HG03565 (cell line): ENCODE measurements at regions not wholly inside any gene's neighbourhood (a gene's known extent, or its start where the extent isn't known, plus 50 kb on each side); places are given as distances from the start of the nearest gene placed in this dataset.
"Not testable (repeated sequence)": the region's sequence is repeated elsewhere in the genome, so short reads cannot be mapped to it uniquely, and the experiment has no call there.

Experiments
- ATAC-seq: cut with Tn5 transposase; IDR thresholded peaks from one replicate; pipeline ENCODE4 v1.9.1; 2021; ENCODE audit warnings: mild to moderate bottlenecking, moderate library complexity; ENCODE audit not compliant: unreplicated experiment

GRCh38 chr7:68752485-68753178 lies 845.6 kb upstream of the AUTS2 start:
- no peak for ATAC-seq

GRCh38 chr7:68754414-68754813 lies 843.9 kb upstream of the AUTS2 start:
- ATAC-seq = no peak

- no peak for ATAC-seq
Observed at GRCh38 chr7:68756986-68757495, 841.2 kb upstream of the AUTS2 start.

- no peak for ATAC-seq
Observed at GRCh38 chr7:68760556-68760955, 837.7 kb upstream of the AUTS2 start.

- ATAC-seq = no peak
Observed at GRCh38 chr7:68767462-68767861, 830.8 kb upstream of the AUTS2 start.

- ATAC-seq = no peak
Observed at GRCh38 chr7:68770649-68771048, 827.6 kb upstream of the AUTS2 start.

- ATAC-seq = no peak
Observed at GRCh38 chr7:68776326-68776725, 821.9 kb upstream of the AUTS2 start.

GRCh38 chr7:68783684-68784083 lies 814.6 kb upstream of the AUTS2 start:
- ATAC-seq = no peak

GRCh38 chr7:68785036-68785435 lies 813.2 kb upstream of the AUTS2 start:
- ATAC-seq = no peak

GRCh38 chr7:68787566-68787965 lies 810.7 kb upstream of the AUTS2 start:
- no peak for ATAC-seq

GRCh38 chr7:68788529-68788928 lies 809.7 kb upstream of the AUTS2 start:
- ATAC-seq = not testable (repeated sequence)

- no peak for ATAC-seq
Observed at GRCh38 chr7:68789597-68789996, 808.7 kb upstream of the AUTS2 start.

GRCh38 chr7:68792351-68792750 lies 805.9 kb upstream of the AUTS2 start:
- no peak for ATAC-seq

- no peak for ATAC-seq
Observed at GRCh38 chr7:68793513-68793912, 804.8 kb upstream of the AUTS2 start.

GRCh38 chr7:68800316-68800715 lies 798.0 kb upstream of the AUTS2 start:
- no peak for ATAC-seq

GRCh38 chr7:68805159-68805558 lies 793.1 kb upstream of the AUTS2 start:
- no peak for ATAC-seq

- ATAC-seq = no peak
Observed at GRCh38 chr7:68807666-68808065, 790.6 kb upstream of the AUTS2 start.

- no peak for ATAC-seq
Observed at GRCh38 chr7:68813551-68814080, 784.7 kb upstream of the AUTS2 start.

GRCh38 chr7:68816491-68816890 lies 781.8 kb upstream of the AUTS2 start:
- no peak for ATAC-seq

- no peak for ATAC-seq
Observed at GRCh38 chr7:68820321-68820720, 778.0 kb upstream of the AUTS2 start.

GRCh38 chr7:68821846-68822245 lies 776.4 kb upstream of the AUTS2 start:
- ATAC-seq = no peak

- no peak for ATAC-seq
Observed at GRCh38 chr7:68823996-68824780, 774.1 kb upstream of the AUTS2 start.
